ENCODE measurements at regions not wholly inside any gene's neighbourhood (a gene's known extent, or its start where the extent isn't known, plus 50 kb on each side); places are given as distances from the start of the nearest gene placed in this dataset.
"Not testable (repeated sequence)": the region's sequence is repeated elsewhere in the genome, so short reads cannot be mapped to it uniquely, and the experiment has no call there.

DNA sequence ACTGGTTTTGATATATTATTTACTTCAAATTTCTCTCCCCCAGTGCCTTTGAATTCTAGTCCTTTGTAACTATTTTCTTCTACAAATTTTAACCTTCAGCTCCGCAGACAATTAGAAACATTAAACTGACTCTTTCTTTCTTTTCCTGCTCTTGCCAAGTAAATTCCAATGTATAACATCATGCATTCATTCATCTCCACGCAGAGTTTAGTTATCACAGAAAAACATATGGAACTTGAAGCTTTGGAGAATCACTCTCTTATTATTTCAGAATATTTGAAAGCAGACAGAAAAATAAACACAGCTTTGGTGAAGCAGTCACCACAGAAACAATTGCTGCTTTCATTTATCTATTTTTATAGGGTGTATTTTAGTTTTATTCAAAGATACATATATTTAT, 778.7 kb upstream of the CDH8 start:
- no peak for DNase-seq

- DNase-seq = no peak
These were observed 769.1 kb upstream of the CDH8 start for GRCh38 chr16:62805221-62805857.

- DNase-seq = no peak
These were observed 758.5 kb upstream of the CDH8 start for GRCh38 chr16:62794724-62795123.

GRCh38 chr16:62780081-62780480, 743.8 kb upstream of the CDH8 start:
- not testable (repeated sequence) for DNase-seq

- DNase-seq = no peak
These were observed 728.3 kb upstream of the CDH8 start for GRCh38 chr16:62764572-62764971.

DNA sequence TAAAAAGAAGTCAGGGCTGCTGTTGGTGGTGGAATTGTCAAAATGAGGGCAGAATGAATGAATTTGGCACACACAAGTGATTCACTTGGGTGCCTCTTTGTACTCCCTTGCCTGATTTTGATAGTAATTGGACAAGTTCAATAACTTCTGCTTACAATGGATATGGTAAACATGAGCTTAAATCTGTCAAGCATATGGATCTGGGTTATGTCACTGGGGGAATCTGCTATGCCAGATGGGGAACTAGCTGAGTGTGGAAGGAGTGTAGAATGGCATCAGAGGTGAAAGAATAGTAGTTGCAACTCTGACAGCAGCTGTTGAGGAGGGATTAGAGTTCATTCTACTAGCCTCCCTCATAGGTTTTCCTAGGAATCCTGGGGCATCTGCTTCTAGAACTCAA, 724.2 kb upstream of the CDH8 start:
- no peak for DNase-seq

- DNase-seq = no peak
These were observed 719.7 kb upstream of the CDH8 start for GRCh38 chr16:62755938-62756337.

DNA sequence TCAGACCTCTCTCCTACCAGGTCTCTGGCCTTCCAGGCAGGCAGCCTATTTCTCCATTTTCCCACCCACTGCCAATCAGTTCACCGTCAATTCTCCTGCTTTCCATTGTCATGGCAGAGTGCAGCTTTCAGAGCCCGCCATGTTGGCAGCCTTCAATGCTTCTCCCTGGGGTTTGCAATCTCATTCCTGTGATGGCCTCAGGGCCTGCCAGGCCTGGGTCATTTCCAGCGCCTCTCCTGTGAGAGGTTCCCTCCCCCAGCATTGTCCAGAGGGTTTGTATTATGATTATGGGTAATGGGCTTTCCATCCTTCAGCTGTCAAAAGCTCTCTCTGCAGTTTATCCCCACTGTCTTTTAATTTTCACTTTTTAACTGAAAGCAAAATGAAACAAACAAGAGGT, 716.6 kb upstream of the CDH8 start:
- DNase-seq = no peak

GRCh38 chr16:62751218-62751617, 715.0 kb upstream of the CDH8 start:
- no peak for DNase-seq

DNA sequence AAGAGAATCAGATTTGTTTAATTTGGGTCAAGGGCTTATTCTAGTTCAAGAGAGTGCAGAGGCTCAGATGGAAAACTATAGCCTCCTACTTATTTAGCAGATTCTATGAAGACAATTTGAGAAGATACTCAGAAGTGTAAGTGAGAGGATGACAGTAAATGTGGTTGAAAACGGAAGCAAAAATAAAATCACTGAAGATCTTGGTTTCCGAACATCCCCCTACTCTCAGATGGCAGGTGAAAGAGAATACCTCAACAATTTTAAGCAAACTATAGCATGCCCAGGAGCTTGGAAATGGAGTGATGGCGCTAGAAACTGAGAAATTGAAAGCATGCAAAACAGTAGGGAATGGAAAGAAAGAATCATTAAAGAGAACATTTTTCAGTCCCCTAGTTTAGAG, 705.5 kb upstream of the CDH8 start:
- DNase-seq = no peak

DNA sequence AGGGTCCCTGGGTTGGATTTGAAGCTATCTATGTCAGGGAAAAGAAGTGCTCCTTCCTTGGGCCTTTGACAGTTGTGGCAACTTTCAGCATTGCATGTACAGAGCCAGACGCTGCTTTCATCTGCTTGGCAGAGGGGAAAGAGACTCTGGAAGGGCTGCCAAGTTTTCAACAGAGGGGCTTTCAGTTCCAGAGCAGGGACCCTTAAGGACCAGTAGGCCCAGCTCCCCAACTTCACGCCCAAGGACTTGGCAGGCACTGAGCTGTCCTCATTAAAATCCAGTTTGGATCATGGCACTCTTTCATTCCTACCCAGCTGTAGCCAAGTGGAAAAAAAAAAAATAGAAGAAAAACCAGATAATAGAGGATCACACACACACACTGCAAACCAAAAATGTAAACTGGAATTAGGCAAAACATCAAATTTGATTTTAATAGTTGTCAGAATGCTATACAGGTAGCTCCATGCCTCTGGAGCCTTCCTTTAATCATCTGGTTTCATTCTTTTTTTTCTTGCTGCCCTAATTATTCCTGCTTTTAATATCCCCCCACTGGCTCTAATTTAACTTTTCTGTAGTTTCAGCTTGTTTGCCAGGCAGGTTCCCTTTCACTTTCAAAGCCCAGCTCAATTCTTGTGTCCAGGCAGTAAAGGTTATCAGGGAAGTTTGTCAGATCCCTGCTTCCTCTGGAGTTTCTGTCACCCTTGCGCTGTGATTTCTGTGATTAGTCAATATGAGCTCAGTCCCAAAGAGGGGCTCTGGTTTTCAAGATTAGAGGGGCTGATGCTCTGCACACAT, 702.6 kb upstream of the CDH8 start:
- DNase-seq = no peak

GRCh38 chr16:62732092-62732491, 695.9 kb upstream of the CDH8 start:
- no peak for DNase-seq

DNA sequence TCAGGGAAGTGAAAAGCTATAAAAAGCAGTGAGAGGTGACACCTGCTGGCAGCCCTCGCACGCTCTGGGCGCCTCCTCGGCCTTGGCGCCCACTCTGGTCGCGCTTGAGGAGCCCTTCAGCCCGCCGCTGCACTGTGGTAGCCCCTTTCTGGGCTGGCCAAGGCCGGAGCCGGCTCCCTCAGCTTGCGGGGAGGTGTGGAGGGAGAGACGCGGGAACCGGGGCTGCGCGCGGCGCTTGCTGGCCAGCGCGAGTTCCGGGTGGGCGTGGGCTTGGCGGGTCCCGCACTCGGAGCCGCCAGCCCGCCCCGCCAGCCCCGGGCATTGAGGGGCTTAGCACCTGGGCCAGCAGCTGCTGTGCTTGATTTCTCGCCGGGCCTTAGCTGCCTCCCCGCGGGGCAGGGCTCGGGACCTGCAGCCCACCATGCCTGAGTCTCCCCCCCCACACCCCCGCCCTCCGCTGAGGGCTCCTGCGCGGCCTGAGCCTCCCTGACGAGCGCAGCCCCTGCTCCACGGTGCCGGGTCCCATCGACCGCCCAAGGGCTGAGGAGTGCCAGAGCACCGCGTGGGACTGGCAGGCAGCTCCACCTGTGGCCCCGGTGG, 688.5 kb upstream of the CDH8 start:
- not testable (repeated sequence) for DNase-seq

- no peak for DNase-seq
These were observed 684.4 kb upstream of the CDH8 start for GRCh38 chr16:62720651-62721050.

DNA sequence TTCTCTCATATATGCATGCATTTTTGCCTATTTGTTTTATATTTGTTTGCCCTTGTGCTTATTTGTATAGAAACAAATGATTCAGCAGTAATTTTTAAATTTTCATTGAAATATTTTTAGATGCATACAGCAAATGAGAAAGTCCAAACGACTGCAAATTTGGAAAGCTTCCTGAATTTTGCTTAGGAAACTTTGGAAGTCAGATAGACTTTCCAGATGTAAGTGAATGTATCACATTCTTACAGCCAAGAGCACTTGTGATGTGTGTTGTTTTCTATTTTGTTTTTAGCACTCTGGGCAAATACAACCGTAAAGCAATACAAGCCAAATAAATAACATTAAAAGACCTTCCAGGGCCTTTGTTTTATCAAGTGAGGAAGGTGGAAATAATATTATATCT, 680.8 kb upstream of the CDH8 start:
- no peak for DNase-seq

DNA sequence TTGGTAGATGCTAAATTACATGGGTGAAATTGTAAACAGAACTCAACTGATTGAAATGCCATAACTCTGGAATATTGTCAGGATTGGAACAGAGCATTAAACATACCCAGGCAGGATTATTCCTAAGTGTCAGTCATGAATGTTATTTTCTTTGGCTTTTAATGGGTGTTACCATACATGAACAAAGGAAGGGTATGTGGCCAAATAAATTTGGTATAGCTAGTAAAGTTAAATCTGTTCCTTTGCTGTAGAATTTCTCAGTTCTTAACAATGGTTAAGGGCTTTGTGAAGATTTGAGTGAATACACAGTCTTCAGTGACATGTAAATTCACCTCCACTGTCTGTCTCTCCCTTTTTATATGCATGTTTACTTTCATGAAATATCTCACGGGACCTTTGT, 679.5 kb upstream of the CDH8 start:
- DNase-seq = no peak

DNA sequence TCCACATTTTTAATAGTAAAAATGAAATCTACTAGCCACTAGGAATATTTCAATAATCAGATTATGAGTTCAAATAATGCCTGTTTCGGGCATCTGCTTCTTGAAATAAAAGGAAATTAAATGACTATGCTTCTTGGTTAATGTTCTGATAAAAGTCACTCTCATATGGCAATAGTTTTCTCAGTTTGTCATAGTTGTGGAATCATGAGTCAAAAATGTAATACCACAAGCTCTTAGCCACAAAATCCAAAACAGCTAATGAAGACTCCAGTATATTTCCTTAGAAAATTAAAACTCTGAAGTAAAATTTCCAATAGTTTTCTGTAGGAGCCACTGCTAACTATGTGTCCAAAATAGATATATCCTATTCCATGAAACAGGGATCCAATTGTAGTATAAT, 676.3 kb upstream of the CDH8 start:
- no peak for DNase-seq

DNA sequence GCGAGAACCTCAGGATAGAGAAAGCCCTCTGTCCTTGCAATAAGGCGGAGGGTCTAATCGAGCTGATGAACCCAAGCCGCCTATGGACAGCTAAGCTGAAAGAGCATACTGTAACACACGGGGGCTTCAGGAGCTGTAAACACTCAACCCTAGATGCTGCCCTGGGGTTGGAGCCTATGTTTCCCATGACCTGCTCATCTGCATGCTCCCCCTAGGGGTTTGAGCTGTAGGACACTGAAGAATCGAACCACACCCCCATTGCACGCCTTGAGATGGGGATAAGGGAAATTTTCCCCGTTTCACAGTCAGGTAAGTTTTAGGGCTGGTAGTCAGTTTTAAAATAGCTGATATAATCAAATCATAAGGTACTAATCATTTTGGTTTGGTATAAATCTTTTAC, 675.6 kb upstream of the CDH8 start:
- DNase-seq = no peak

DNA sequence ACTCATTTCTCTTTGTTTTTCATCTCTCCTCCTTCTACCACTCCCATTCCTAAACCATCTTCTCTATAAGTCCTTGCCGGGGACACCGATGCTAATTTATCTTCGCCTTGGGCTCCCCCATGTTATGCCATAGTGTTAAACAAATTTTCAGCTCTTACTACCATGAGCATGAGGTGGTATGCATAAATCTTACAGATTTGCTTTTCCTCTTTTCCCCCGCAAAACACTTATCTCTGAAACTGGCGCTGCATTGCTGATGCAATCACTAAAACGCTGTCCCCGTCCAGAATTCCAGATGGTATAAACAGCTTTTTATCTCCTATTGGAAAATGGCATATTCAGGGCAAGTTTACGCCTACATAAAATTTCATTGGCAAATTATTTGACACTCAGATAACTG, 673.6 kb upstream of the CDH8 start:
- DNase-seq = no peak

DNA sequence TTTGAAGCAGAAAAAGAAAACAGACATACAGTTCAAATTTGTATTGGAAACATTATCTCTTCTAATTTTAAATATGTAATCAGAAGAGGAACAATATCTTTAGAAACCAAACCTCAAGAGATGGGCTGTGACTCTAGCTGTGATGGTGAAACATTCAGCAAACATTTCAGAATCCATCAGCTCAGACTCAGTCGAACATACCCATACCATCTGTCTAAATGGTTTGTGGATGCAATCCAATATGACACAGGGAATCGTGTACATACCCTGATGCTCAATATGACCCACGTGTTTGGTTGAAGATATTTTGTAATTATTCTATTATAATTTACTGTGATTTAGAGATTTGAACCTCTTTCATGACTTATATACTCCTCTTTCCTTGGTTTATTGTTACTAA, 665.2 kb upstream of the CDH8 start:
- no peak for DNase-seq

DNA sequence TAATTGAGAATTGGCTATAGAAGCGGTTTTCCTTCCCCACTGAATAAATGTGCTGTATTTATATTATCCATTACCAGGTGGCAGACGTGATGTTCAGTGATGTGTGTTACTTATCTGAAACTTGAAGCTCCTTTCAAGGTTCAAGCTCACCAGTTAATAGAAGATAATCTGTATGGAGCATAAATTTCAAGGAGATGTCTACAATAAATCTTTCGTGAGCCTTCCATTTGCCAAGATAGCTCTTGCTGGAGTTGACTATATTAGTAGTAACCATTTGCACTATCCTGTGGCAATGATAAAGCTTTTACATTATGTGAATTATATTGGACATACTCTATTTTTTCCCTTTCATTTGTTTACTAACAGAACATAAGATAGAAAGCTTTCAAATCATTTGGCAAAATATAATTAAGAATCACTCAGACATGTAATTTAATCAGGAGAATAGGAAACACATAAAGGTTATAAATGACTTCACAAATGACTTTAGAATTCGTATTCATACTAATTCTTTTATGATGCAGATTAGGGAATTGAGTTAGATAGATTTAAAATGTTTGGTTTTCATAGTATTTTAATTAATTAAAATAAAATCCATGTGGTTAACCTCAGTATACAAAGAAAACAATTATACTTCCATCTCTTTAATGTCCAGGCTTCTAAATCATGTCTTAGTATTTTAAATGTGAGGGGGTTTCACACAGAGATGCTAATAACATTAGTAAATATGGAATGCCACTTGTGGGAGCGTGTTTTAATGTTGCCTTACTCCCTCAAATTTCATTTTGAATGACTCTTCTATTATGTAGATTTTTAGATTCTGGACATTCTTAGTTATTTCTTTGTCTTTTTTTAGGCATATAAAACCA, 664.4 kb upstream of the CDH8 start:
- no peak for DNase-seq

GRCh38 chr16:62692685-62693084, 656.4 kb upstream of the CDH8 start:
- no peak for DNase-seq

DNA sequence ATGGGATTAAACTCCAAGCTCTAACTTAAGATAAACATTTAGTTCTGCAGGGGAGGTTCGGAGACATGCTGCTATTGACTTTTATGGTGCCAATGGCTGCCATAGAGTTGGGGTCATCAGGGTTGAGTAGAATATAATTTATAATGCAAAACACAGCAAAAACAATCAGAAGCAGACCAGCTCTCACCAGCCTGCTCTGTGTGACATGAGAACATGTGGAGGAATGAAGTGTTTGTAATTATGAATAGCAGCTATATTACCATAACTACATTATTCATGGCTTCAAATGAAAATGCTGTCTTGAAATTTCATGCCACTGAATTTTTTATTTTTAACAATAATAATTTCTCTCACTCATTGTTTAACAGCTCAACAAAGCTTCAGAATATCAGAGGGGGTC, 645.6 kb upstream of the CDH8 start:
- no peak for DNase-seq
